AG10803 (cell line): ENCODE measurements at regions not wholly inside any gene's neighbourhood (a gene's known extent, or its start where the extent isn't known, plus 50 kb on each side); places are given as distances from the start of the nearest gene placed in this dataset.

ENCODE experiments used
- DNase-seq: peaks from one replicate; pipeline ENCODE4 v3.0.0; 2010; ENCODE audit warnings: low read depth
- H3K4me3 ChIP-seq: 2 replicates; pipeline ENCODE4 v1.5.1; 2011; ENCODE audit warnings: mild to moderate bottlenecking, low read length, control low read depth
- TF ChIP-seq, protein P1 (sequence below): conservative IDR thresholded peaks from 2 replicates; pipeline ENCODE4 v1.5.1; 2011; ENCODE audit warnings: mild to moderate bottlenecking, low read length, control low read depth, inconsistent platforms

DNA sequence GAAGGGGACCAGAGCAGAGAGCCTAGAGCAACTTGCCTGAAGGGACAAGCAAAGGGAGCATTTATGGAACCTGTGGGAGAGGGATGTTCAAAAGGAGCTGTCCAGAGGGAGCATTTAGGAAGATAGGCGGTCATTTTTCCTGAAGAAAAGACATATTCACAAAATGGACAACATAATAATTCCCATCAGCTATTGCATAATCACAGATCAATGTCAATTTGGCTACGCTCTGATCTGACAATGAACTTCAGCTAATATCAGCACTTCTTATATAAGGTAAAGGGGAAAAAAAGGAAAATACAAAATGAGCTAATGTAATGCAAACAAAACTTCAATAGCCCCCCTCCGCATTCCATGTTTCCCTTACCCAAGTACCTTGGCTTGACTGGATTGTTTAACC is 291.1 kb upstream of the CDH7 start:
- TF ChIP-seq, protein P1, sequence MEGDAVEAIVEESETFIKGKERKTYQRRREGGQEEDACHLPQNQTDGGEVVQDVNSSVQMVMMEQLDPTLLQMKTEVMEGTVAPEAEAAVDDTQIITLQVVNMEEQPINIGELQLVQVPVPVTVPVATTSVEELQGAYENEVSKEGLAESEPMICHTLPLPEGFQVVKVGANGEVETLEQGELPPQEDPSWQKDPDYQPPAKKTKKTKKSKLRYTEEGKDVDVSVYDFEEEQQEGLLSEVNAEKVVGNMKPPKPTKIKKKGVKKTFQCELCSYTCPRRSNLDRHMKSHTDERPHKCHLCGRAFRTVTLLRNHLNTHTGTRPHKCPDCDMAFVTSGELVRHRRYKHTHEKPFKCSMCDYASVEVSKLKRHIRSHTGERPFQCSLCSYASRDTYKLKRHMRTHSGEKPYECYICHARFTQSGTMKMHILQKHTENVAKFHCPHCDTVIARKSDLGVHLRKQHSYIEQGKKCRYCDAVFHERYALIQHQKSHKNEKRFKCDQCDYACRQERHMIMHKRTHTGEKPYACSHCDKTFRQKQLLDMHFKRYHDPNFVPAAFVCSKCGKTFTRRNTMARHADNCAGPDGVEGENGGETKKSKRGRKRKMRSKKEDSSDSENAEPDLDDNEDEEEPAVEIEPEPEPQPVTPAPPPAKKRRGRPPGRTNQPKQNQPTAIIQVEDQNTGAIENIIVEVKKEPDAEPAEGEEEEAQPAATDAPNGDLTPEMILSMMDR = no peak
- no peak for DNase-seq

DNA sequence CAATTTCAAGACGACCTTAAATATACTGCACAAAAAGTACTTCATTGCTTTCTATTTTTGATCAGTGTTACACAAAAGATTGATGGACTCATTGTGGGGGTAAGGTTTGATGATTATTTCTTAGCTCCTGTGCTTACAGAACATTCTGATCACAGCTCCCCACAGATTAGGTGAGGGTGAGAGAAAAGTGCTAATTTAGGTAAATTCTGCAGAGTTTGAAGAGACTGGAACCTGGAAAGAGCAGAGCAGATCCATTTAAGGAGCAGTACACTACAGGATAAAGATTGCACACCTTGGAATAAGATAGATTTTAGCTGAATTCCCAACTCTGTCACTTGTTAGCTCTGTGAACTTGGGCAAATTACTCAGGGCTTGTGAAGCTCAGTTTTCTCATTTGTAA is 291.9 kb upstream of the CDH7 start:
- no peak for DNase-seq
- TF ChIP-seq, protein P1 = no peak
- no peak overlapping the region for H3K4me3 ChIP-seq

More for the DNA sequence above, 291.1 kb upstream of the CDH7 start:
- no peak overlapping the region for H3K4me3 ChIP-seq

DNA sequence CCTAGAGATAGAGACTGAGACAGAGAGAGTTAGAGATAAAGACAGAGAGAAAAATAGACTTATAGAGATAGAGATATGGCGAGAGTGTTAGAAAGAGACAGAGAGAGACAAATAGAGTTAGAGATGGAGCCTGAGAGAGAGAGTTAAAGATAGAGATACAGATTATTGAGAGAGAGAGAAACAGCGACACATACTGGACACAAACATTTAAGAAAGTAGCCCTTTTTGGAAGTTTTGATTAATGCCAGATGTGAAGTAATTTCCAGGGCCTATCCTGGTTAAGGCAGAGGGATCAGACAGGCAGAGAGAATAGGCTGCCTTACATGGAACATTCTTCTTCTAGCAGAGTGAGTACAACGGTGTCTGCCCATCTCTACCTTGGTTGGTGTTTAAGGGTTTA is 311.6 kb upstream of the CDH7 start:
- TF ChIP-seq, protein P1 = no peak
- no peak overlapping the region for H3K4me3 ChIP-seq
- DNase-seq = no peak

DNA sequence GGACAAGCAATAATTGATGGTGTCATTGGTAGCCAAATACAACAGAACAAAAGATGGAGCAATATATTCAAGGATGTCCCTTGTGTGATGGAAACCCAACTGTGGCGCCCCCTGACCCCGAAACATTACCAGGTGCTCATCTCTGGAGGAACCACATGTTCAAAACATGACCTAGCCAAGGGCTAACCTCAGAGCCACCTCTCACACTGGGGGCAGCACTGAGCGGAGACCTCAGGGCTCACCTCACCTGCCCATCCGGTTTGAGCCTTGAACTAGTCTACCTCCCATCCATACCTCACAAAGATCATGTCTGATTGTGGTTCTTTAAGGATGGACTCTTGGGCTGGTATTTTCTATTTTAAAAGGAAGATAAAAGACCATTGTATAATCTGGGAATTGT is 314.4 kb upstream of the CDH7 start:
- DNase-seq = no peak
- TF ChIP-seq, protein P1 = no peak
- no peak overlapping the region for H3K4me3 ChIP-seq

DNA sequence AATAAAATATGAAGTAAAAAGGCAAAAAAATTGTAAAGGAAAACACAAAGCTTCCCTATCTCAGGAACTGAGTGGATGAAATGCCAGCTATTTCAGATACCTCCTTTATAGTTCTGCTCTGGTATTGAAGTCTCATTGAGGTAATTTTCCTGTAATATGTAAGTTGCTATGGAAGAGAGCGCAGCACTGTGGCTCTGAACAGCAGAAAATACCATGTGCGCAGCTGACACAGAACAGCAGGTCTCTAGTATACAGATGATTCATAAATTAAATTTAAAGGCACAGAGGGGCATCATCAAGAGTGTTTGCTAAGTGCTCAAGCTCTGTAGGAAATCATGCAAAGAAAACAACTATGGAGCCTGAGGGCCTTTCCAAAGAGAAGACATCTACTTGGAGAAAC is 315.3 kb upstream of the CDH7 start:
- no peak for DNase-seq
- TF ChIP-seq, protein P1 = no peak
- H3K4me3 ChIP-seq = no peak overlapping the region

DNA sequence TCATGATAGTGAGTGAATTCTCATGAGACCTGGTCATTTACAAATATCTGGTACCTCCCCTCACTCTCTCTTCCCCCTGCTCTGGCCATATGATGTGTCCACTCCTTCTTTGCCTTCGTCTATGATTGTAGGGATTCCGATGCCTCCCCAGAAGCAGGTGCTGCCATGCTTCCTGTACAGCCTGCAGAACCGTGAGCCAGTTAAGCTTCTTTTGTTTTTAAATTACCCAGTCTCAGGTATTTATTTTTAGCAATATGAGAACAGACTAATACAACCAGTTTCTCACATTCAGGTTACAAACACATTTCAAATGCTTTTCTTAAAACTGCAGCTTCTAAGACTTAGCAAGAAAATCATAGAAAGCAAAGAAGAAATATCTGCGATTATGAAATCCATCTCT is 321.2 kb upstream of the CDH7 start:
- TF ChIP-seq, protein P1 = no peak
- no peak overlapping the region for H3K4me3 ChIP-seq
- DNase-seq = no peak

DNA sequence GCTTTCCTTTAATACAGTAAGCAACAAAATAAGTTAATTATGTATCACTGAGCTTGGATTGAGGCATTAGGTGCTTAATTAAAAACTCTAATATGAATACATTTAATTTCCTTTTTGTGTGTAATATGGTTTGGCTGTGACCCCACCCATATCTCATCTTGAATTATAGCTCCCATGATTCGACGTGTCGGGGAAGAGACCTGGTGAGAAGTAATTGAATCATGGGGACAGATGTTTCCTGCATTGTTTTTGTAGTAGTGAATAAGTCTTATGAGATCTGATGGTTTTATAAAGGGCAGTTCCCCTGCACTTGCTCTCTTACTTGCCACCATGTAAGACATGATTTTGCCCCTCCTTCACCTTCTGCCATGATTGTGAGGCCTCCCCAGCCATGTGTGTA is 325.4 kb upstream of the CDH7 start:
- TF ChIP-seq, protein P1 = no peak
- DNase-seq = no peak
- H3K4me3 ChIP-seq = no peak overlapping the region
